Ammon's horn (tissue), 1 donor: ENCODE measurements at regions not wholly inside any gene's neighbourhood (a gene's known extent, or its start where the extent isn't known, plus 50 kb on each side); places are given as distances from the start of the nearest gene placed in this dataset.
A peak's percentile ranks its signal among the peaks of the same experiment; 100 is the strongest.

Source experiments
- DNase-seq: peaks from one replicate; pipeline ENCODE4 v3.0.0-alpha.2; 2016; ENCODE audit warnings: low spot score

GRCh38 chr1:82646888-82647287 lies 846.2 kb downstream of the ADGRL2 start:
- no peak for DNase-seq

- DNase-seq, result no peak
Observed at GRCh38 chr1:82646336-82646735, 845.6 kb downstream of the ADGRL2 start.

- no peak for DNase-seq
Observed at GRCh38 chr1:82644186-82644915, 843.6 kb downstream of the ADGRL2 start.

GRCh38 chr1:82640352-82640751 lies 839.6 kb downstream of the ADGRL2 start:
- no peak for DNase-seq

GRCh38 chr1:82634266-82634665 lies 833.5 kb downstream of the ADGRL2 start:
- no peak for DNase-seq

GRCh38 chr1:82632155-82632554 lies 831.4 kb downstream of the ADGRL2 start:
- no peak for DNase-seq

GRCh38 chr1:82628887-82629286 lies 828.2 kb downstream of the ADGRL2 start:
- DNase-seq, result no peak

GRCh38 chr1:82625537-82625936 lies 824.8 kb downstream of the ADGRL2 start:
- DNase-seq, result no peak

- DNase-seq, result no peak
Observed at GRCh38 chr1:82621076-82621475, 820.3 kb downstream of the ADGRL2 start.

GRCh38 chr1:82614090-82614489 lies 813.4 kb downstream of the ADGRL2 start:
- DNase-seq, result no peak

GRCh38 chr1:82612986-82613385 lies 812.3 kb downstream of the ADGRL2 start:
- DNase-seq, result no peak

GRCh38 chr1:82606546-82606945 lies 805.8 kb downstream of the ADGRL2 start:
- DNase-seq, result no peak

GRCh38 chr1:82604524-82604923 lies 803.8 kb downstream of the ADGRL2 start:
- DNase-seq, result no peak

GRCh38 chr1:82600314-82600713 lies 799.6 kb downstream of the ADGRL2 start:
- DNase-seq, result no peak

- no peak for DNase-seq
Observed at GRCh38 chr1:82598812-82599211, 798.1 kb downstream of the ADGRL2 start.

GRCh38 chr1:82598337-82598736 lies 797.6 kb downstream of the ADGRL2 start:
- DNase-seq, result no peak

- DNase-seq, result no peak
Observed at GRCh38 chr1:82597649-82598048, 796.9 kb downstream of the ADGRL2 start.

- no peak for DNase-seq
Observed at GRCh38 chr1:82597141-82597540, 796.4 kb downstream of the ADGRL2 start.

- no peak for DNase-seq
Observed at GRCh38 chr1:82593561-82593960, 792.8 kb downstream of the ADGRL2 start.

GRCh38 chr1:82589588-82589987 lies 788.9 kb downstream of the ADGRL2 start:
- no peak for DNase-seq

GRCh38 chr1:82587371-82587770 lies 786.6 kb downstream of the ADGRL2 start:
- peak; percentile 9 for DNase-seq

- no peak for DNase-seq
Observed at GRCh38 chr1:82586473-82586872, 785.7 kb downstream of the ADGRL2 start.

- DNase-seq, result no peak
Observed at GRCh38 chr1:82582347-82582746, 781.6 kb downstream of the ADGRL2 start.

GRCh38 chr1:82578086-82578726 lies 777.5 kb downstream of the ADGRL2 start:
- DNase-seq, result no peak
